HG03460 (cell line): ENCODE measurements at regions not wholly inside any gene's neighbourhood (a gene's known extent, or its start where the extent isn't known, plus 50 kb on each side); places are given as distances from the start of the nearest gene placed in this dataset.
A peak's percentile ranks its signal among the peaks of the same experiment; 100 is the strongest.

Experiments
- ATAC-seq: cut with Tn5 transposase; IDR thresholded peaks from one replicate; pipeline ENCODE4 v1.9.1; 2021; ENCODE audit not compliant: unreplicated experiment

- ATAC-seq: no peak
Observed at GRCh38 chr6:80667006-80667405, 560.5 kb downstream of the BCKDHB start.

DNA sequence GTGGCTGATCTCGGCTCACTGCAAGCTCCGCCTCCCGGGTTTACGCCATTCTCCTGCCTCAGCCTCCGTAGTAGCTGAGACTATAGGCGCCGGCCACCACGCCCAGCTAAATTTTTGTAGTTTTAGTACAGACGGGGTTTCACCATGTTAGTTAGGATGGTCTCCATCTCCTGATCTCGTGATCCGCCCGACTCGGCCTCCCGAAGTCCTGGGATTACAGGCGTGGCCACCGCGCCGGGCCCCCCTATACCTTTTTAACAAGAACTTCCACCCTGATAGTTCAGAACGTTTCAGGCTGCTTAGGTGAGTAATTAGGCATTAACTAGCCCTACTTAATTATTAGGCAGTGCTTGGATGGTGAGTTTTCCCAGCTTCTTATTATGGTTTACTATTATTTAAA, 552.5 kb downstream of the BCKDHB start:
- ATAC-seq: no peak

GRCh38 chr6:80647156-80647555, 540.7 kb downstream of the BCKDHB start:
- no peak for ATAC-seq

GRCh38 chr6:80643881-80644280, 537.4 kb downstream of the BCKDHB start:
- no peak for ATAC-seq

DNA sequence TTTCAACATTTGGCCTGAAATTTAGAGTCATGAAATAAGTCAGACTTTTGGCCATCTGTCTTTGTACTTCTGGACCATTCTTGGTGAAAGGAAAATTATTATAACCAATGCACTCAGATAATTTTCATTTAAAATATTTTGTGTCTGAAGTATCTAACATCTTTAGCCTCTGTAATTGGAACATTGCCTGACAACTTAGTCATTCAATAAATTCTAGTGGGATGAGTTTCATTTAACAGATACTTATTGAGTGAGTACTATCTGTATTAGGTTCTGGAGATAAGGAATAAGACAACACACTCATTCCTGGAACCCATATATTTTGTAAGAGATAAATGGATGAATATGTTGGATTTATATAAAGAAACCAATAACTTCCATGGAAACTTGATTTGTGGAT, 536.0 kb downstream of the BCKDHB start:
- no peak for ATAC-seq

DNA sequence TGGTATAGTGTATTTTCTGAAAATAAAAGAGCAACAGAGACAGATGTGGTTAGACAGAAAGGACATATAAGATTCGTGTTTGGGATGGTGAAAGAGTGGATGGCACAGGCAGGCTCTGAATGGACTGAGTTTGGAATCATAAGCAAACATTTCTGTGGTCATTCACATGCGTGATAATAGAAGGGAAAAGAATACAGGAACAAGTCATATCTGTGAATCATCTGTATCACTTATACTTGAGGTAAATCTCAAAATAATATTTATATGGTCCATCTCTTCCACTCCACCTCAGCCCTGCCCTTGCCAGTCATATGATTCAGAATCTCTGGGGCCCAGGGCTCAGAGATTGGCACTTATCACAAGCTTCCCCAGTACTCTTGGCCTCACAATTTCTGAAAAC, 535.1 kb downstream of the BCKDHB start:
- no peak for ATAC-seq

DNA sequence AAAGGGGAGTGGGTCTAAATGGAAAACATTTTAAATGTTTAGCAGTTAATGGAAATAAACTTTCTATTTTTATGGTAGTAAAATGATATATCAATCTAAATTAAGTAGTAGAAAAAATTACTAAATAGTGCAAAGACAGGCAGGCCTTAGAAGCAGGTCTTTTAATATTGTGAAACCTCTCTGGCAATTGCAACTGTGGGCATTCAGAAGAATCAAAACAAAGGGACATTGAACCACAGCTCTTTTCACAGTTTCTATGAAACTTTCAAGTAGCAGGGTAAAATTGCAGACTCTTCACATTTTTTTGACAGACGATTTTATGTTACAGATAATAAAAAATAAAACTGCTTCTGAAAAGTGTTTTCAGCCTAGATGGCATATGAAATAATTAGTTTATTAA, 533.7 kb downstream of the BCKDHB start:
- no peak for ATAC-seq

DNA sequence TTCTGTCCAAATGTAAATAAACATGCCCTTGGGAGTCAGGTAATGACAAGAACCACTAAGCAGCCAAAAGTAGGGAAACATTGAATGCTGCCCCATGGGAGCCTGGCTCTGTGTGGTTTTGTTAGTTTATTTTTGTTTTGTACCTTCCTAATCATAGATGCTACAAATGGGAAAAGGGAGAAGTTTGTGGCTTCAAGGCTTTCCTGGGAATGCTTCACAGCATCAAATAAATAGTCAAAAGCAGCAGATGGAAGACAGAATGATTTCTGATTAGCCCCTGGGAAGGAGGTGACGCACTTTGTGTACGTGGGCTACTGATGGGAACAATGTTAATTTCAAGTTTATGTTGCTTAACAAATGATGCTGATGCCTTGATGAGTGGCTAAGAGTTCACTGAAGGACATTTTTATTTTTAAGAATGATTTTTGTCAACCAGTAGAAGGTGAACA, 532.7 kb downstream of the BCKDHB start:
- no peak for ATAC-seq

DNA sequence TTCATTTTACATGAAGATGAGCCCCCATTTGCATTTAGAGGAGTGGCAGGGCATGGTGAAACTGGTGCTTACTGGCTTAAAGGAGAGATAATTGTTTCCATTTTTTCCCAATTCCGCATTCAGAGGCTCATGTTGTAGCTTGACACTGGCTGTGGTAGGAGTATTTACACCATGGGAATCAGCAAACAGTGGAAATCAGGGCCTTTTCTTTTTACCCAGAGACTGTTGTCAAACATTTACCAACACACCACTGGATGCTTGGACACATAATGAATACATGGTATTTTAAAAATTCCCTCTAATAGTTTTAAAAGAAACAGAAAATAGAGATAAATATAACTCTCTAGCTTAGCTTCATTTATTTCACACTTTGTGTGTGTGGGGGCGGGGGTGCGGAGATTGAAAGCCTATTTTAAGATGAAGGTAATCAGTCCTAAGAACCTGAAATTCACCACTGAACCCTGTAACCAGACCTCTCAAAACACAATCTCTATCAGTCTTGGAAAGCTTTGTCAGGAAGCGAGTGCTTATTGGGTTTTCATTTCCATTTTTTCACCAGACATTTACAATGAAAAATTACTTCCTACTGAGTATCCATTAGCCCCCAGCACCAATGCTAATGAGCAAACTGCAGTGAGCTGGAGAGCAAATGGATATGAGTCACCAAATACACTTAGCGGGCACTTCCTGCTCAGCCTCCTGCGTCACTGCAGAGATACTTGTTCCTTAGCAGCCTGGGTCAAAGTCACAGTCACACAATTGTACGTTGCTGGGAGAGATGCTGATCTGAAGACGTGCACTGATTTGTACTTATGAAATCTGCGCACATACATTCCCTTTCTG, 532.0 kb downstream of the BCKDHB start:
- ATAC-seq: peak; percentile 90

DNA sequence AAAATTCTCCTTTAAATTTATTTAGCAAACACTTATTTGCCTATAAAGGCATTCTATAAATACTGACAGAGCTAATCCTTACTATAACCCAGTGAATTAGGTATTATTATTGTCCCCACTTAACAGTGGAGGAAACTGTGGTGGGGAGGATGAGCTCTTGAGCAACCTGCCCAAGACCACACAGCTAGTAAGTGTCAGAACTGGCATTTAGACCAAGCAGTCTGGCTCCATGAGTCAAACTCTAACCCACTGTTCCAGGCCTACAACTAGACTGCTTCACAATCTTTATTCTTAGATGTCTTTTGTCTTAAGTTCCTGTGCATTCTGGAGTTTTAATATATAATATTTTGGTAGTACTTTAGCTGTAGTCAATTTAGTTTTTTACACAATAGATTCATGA, 530.8 kb downstream of the BCKDHB start:
- no peak for ATAC-seq

GRCh38 chr6:80636689-80637088, 530.2 kb downstream of the BCKDHB start:
- no peak for ATAC-seq

GRCh38 chr6:80633412-80633811, 526.9 kb downstream of the BCKDHB start:
- no peak for ATAC-seq

- no peak for ATAC-seq
Observed at GRCh38 chr6:80625405-80625804, 518.9 kb downstream of the BCKDHB start.

- ATAC-seq: no peak
Observed at GRCh38 chr6:80623066-80623815, 516.8 kb downstream of the BCKDHB start.

- ATAC-seq: no peak
Observed at GRCh38 chr6:80622641-80623040, 516.2 kb downstream of the BCKDHB start.

DNA sequence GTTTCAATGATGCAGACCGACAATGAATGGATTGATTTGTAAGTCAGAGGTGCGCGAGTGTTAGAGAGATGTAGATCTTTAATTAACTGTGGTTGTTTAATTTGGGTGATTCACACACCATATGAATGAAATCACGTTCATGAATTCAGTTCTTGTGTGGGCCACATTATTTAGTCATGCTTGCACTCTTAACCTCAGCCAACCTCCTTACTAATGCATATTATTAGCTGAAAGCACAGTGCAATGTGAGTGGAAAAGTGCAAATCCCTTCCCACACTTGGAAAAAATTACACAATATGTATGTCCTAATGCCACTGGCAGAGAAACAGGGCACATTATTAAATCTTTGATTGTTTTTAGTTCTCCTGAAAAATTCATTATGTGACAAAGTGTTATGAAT, 512.5 kb downstream of the BCKDHB start:
- ATAC-seq: no peak

DNA sequence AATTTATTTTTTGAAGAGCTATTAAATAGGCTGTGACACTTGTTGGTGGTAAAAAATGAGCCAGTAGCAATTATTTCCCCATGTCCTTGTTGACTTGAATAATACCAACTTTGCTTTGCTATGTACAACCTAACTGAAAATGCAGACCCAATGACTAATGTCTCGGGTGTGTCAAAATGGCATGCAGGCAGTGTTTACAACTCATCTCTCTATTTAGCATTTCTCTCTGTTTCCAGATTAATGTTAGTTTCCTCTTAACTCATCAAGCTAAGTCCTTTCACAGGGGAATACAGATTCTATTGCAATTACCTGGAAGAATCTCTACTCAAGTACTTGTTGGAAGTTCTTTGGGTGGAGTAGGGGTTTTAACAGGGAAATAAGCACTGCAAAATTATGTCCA, 504.4 kb downstream of the BCKDHB start:
- ATAC-seq: no peak

DNA sequence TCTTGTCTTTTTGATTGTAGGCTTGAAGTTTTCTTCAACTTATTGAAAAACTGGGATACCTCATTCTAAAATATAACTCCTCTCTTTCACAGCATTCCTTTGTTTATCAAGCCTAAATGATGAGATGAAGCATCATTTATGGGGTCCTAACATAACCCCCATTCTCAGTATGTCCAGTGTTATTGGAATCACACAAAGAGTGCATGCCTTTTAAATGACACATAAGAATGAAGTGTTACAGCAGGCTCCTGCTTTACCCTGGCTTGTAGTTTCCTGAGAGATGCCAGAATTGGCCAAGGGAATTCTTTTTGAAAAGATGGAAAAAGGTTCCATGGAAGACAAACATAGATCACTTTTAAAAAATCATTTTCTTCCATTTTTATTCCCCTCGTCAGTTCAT, 502.4 kb downstream of the BCKDHB start:
- ATAC-seq: no peak

DNA sequence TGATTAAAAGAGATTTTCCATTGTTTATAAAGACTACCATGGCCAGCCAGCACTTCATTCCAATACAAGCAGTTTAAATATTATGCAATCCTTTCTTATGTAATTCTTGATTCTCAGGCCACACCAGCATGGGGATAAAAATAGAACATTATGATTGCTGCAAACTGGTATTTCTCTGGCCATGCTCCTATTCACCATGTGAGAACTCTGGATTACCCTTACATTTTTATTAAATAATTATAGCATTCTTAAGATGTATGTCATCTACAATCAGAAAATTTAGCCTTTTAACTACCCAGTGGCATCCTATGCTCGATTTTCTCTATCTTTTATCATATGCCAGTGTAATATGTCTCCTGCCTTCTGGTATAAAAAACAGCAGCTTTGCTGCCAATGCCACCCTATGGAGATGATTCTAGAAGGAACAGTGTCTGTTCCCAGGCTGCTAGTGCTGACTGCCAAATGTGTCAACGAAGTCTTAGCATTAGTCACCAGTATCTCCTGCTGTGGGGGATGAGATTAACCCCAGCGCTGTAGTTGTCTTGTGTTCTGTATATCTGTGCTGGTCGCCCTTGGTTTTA, 501.4 kb downstream of the BCKDHB start:
- ATAC-seq: no peak

DNA sequence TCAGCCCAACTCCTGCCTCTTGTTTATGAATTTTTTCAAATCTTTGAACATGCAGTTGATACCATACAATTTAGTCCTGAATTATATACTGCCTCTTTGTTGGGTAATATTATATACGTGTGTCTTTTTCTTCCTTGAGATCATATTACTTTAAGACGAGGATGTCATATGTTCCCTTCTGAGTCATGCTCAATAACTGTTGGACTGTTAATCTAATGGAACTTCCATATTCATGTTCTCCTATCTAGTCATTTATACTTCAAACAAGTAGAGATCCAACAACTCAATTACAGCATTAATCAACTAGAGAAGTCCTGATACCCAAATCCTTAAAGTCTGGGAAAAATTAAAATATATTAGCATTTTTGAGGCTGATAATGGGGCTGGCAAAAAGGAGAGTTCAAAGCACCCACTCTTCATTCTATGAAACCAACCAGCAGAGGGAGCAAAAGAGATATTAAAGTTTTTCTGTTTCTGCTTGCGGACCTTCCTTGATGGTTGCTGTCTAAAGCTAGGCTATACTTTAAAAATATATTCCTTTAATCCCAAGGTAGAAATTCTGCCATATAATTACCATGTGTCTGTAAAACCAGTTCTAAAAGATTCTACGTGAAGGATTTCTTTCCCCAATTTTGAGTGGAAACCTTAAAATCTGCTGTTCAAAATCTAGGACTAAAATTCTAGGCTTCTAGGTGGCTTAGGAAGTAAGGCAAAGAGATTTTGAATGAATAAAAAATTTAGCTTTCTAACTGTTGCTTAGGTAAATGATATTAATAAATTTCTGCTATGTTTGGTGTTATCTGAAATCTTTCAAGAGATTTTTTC, 498.9 kb downstream of the BCKDHB start:
- peak; percentile 71 for ATAC-seq

- no peak for ATAC-seq
Observed at GRCh38 chr6:80603679-80604078, 497.2 kb downstream of the BCKDHB start.
